ENCODE measurements at regions not wholly inside any gene's neighbourhood (a gene's known extent, or its start where the extent isn't known, plus 50 kb on each side); places are given as distances from the start of the nearest gene placed in this dataset.

- peak; percentile 32 for DNase-seq
Measured at GRCh38 chr11:13105237-13105844, 96.2 kb downstream of the RASSF10 start.

- DNase-seq = no peak
Measured at GRCh38 chr11:13107544-13108044, 98.5 kb downstream of the RASSF10 start.

GRCh38 chr11:13108416-13108815 lies 99.3 kb downstream of the RASSF10 start:
- DNase-seq = no peak

- no peak for DNase-seq
Measured at GRCh38 chr11:13109616-13110015, 100.5 kb downstream of the RASSF10 start.

GRCh38 chr11:13110145-13110544 lies 101.0 kb downstream of the RASSF10 start:
- DNase-seq = no peak

- no peak for DNase-seq
Measured at GRCh38 chr11:13110929-13111812, 102.1 kb downstream of the RASSF10 start.

- no peak for DNase-seq
Measured at GRCh38 chr11:13111813-13112130, 102.7 kb downstream of the RASSF10 start.

GRCh38 chr11:13114566-13115379 lies 105.7 kb downstream of the RASSF10 start:
- DNase-seq = no peak

- no peak for DNase-seq
Measured at GRCh38 chr11:13115380-13115675, 106.2 kb downstream of the RASSF10 start.

- no peak for DNase-seq
Measured at GRCh38 chr11:13116491-13116890, 107.4 kb downstream of the RASSF10 start.

GRCh38 chr11:13117344-13117743 lies 108.2 kb downstream of the RASSF10 start:
- no peak for DNase-seq

- DNase-seq = no peak
Measured at GRCh38 chr11:13118194-13118593, 109.1 kb downstream of the RASSF10 start.

- no peak for DNase-seq
Measured at GRCh38 chr11:13118650-13119049, 109.5 kb downstream of the RASSF10 start.

- DNase-seq = no peak
Measured at GRCh38 chr11:13119361-13119760, 110.2 kb downstream of the RASSF10 start.

- DNase-seq = no peak
Measured at GRCh38 chr11:13119941-13120520, 110.9 kb downstream of the RASSF10 start.

- DNase-seq = no peak
Measured at GRCh38 chr11:13120691-13121090, 111.6 kb downstream of the RASSF10 start.

GRCh38 chr11:13126430-13126829 lies 117.3 kb downstream of the RASSF10 start:
- DNase-seq = no peak

GRCh38 chr11:13127161-13127560 lies 118.0 kb downstream of the RASSF10 start:
- DNase-seq = no peak

- DNase-seq = no peak
Measured at GRCh38 chr11:13128354-13128753, 119.2 kb downstream of the RASSF10 start.

- peak; percentile 43 for DNase-seq
Measured at GRCh38 chr11:13134066-13134465, 125.0 kb downstream of the RASSF10 start.

- DNase-seq = no peak
Measured at GRCh38 chr11:13134886-13135285, 125.8 kb downstream of the RASSF10 start.

- no peak for DNase-seq
Measured at GRCh38 chr11:13135385-13136271, 126.5 kb downstream of the RASSF10 start.

All from NCI-H2227 treated with DMSO at 0.1 percent for 48 hours (cell line).